Putamen (tissue), 1 donor: ENCODE measurements at regions not wholly inside any gene's neighbourhood (a gene's known extent, or its start where the extent isn't known, plus 50 kb on each side); places are given as distances from the start of the nearest gene placed in this dataset.
"Not testable (repeated sequence)": the region's sequence is repeated elsewhere in the genome, so short reads cannot be mapped to it uniquely, and the experiment has no call there.

Source experiments
- DNase-seq: peaks from one replicate; pipeline ENCODE4 v3.0.0-alpha.2; 2016; ENCODE audit warnings: low spot score

- no peak for DNase-seq
Observed at GRCh38 chr11:107276077-107276476, 181.5 kb downstream of the CWF19L2 start.

- DNase-seq, result no peak
Observed at GRCh38 chr11:107275632-107276031, 182.0 kb downstream of the CWF19L2 start.

- DNase-seq, result no peak
Observed at GRCh38 chr11:107274138-107274537, 183.5 kb downstream of the CWF19L2 start.

- no peak for DNase-seq
Observed at GRCh38 chr11:107272561-107272960, 185.1 kb downstream of the CWF19L2 start.

GRCh38 chr11:107271425-107271824, 186.2 kb downstream of the CWF19L2 start:
- DNase-seq, result no peak

GRCh38 chr11:107268977-107269376, 188.6 kb downstream of the CWF19L2 start:
- DNase-seq, result no peak

- DNase-seq, result no peak
Observed at GRCh38 chr11:107266455-107266854, 191.2 kb downstream of the CWF19L2 start.

- peak; percentile 77 for DNase-seq
Observed at GRCh38 chr11:107265591-107266121, 192.0 kb downstream of the CWF19L2 start.

- no peak for DNase-seq
Observed at GRCh38 chr11:107263844-107264563, 193.6 kb downstream of the CWF19L2 start.

- peak; percentile 70 for DNase-seq
Observed at GRCh38 chr11:107259811-107260221, 197.8 kb downstream of the CWF19L2 start.

GRCh38 chr11:107257710-107258109, 199.9 kb downstream of the CWF19L2 start:
- DNase-seq, result no peak

GRCh38 chr11:107253661-107254060, 204.0 kb downstream of the CWF19L2 start:
- DNase-seq, result not testable (repeated sequence)

- DNase-seq, result no peak
Observed at GRCh38 chr11:107252429-107253161, 205.0 kb downstream of the CWF19L2 start.

- DNase-seq, result no peak
Observed at GRCh38 chr11:107251298-107251697, 206.3 kb downstream of the CWF19L2 start.

- DNase-seq, result no peak
Observed at GRCh38 chr11:107250017-107250416, 207.6 kb downstream of the CWF19L2 start.

GRCh38 chr11:107249054-107249453, 208.6 kb downstream of the CWF19L2 start:
- no peak for DNase-seq

GRCh38 chr11:107247167-107247861, 210.3 kb downstream of the CWF19L2 start:
- no peak for DNase-seq

- no peak for DNase-seq
Observed at GRCh38 chr11:107243929-107244328, 213.7 kb downstream of the CWF19L2 start.

GRCh38 chr11:107232451-107232850, 214.2 kb upstream of the GUCY1A2 start:
- no peak for DNase-seq

GRCh38 chr11:107224836-107225235, 206.6 kb upstream of the GUCY1A2 start:
- no peak for DNase-seq

- DNase-seq, result no peak
Observed at GRCh38 chr11:107222916-107223460, 204.7 kb upstream of the GUCY1A2 start.

GRCh38 chr11:107222431-107222830, 204.2 kb upstream of the GUCY1A2 start:
- DNase-seq, result no peak
